Suppressor macrophage (primary cell): ENCODE measurements at regions not wholly inside any gene's neighbourhood (a gene's known extent, or its start where the extent isn't known, plus 50 kb on each side); places are given as distances from the start of the nearest gene placed in this dataset.
A peak's percentile ranks its signal among the peaks of the same experiment; 100 is the strongest.
"Not testable (repeated sequence)": the region's sequence is repeated elsewhere in the genome, so short reads cannot be mapped to it uniquely, and the experiment has no call there.

ENCODE experiments used
- DNase-seq, 4 experiments: peaks; one replicate each; pipeline ENCODE4 v3.0.0-alpha.2; 2020 to 2022

GRCh38 chr10:50999163-50999562 is 75.1 kb upstream of the PRKG1 start:
- DNase-seq, result no peak

- DNase-seq, result no peak
Observed at GRCh38 chr10:51000164-51000563, 74.1 kb upstream of the PRKG1 start.

GRCh38 chr10:51000976-51001375 is 73.3 kb upstream of the PRKG1 start:
- no peak for DNase-seq

- peak in 3 of 4 experiments; percentile 7 to 40 (median 13) for DNase-seq
Observed at GRCh38 chr10:51001587-51001986, 72.7 kb upstream of the PRKG1 start.

- DNase-seq, result no peak
Observed at GRCh38 chr10:51002469-51002868, 71.8 kb upstream of the PRKG1 start.

- no peak for DNase-seq
Observed at GRCh38 chr10:51004776-51005175, 69.5 kb upstream of the PRKG1 start.

GRCh38 chr10:51005551-51005950 is 68.7 kb upstream of the PRKG1 start:
- DNase-seq, result no peak

- DNase-seq, result no peak
Observed at GRCh38 chr10:51006686-51007085, 67.6 kb upstream of the PRKG1 start.

GRCh38 chr10:51007781-51008180 is 66.5 kb upstream of the PRKG1 start:
- DNase-seq, result no peak

GRCh38 chr10:51008346-51008745 is 65.9 kb upstream of the PRKG1 start:
- no peak for DNase-seq

- peak; percentile 53 to 66 (median 58) for DNase-seq
Observed at GRCh38 chr10:51010977-51011376, 63.3 kb upstream of the PRKG1 start.

GRCh38 chr10:51012073-51012472 is 62.2 kb upstream of the PRKG1 start:
- no peak for DNase-seq

- DNase-seq, result peak; percentile 5 to 40 (median 22)
Observed at GRCh38 chr10:51014680-51015389, 59.5 kb upstream of the PRKG1 start.

GRCh38 chr10:51015390-51015754 is 58.9 kb upstream of the PRKG1 start:
- DNase-seq, result not testable (repeated sequence)

- no peak for DNase-seq
Observed at GRCh38 chr10:51020200-51020599, 54.1 kb upstream of the PRKG1 start.

GRCh38 chr10:51022933-51023585 is 51.2 kb upstream of the PRKG1 start:
- DNase-seq, result no peak

- DNase-seq, result no peak
Observed at GRCh38 chr10:51023636-51024035, 50.7 kb upstream of the PRKG1 start.
